HG03460 (cell line): ENCODE measurements at regions not wholly inside any gene's neighbourhood (a gene's known extent, or its start where the extent isn't known, plus 50 kb on each side); places are given as distances from the start of the nearest gene placed in this dataset.

Experiments used
- ATAC-seq: cut with Tn5 transposase; IDR thresholded peaks from one replicate; pipeline ENCODE4 v1.9.1; 2021; ENCODE audit not compliant: unreplicated experiment

- ATAC-seq: no peak
Observed at GRCh38 chr2:16335604-16335930, 330.1 kb downstream of the CYRIA start.

GRCh38 chr2:16334886-16335603 lies 330.6 kb downstream of the CYRIA start:
- ATAC-seq: no peak

- no peak for ATAC-seq
Observed at GRCh38 chr2:16334366-16334765, 331.3 kb downstream of the CYRIA start.

- no peak for ATAC-seq
Observed at GRCh38 chr2:16333681-16334080, 332.0 kb downstream of the CYRIA start.

- no peak for ATAC-seq
Observed at GRCh38 chr2:16332681-16333557, 332.7 kb downstream of the CYRIA start.

GRCh38 chr2:16331772-16332171 lies 333.9 kb downstream of the CYRIA start:
- ATAC-seq: no peak

GRCh38 chr2:16330982-16331381 lies 334.7 kb downstream of the CYRIA start:
- ATAC-seq: no peak

GRCh38 chr2:16330571-16330970 lies 335.1 kb downstream of the CYRIA start:
- ATAC-seq: no peak

GRCh38 chr2:16330012-16330411 lies 335.6 kb downstream of the CYRIA start:
- ATAC-seq: no peak

- ATAC-seq: no peak
Observed at GRCh38 chr2:16329421-16329820, 336.2 kb downstream of the CYRIA start.

GRCh38 chr2:16328521-16329190 lies 337.0 kb downstream of the CYRIA start:
- ATAC-seq: no peak

GRCh38 chr2:16327326-16327725 lies 338.3 kb downstream of the CYRIA start:
- ATAC-seq: no peak

- ATAC-seq: no peak
Observed at GRCh38 chr2:16326711-16327300, 338.8 kb downstream of the CYRIA start.

- no peak for ATAC-seq
Observed at GRCh38 chr2:16325976-16326510, 339.6 kb downstream of the CYRIA start.

GRCh38 chr2:16325016-16325975 lies 340.3 kb downstream of the CYRIA start:
- ATAC-seq: no peak

- no peak for ATAC-seq
Observed at GRCh38 chr2:16324544-16324937, 341.1 kb downstream of the CYRIA start.

- no peak for ATAC-seq
Observed at GRCh38 chr2:16323551-16324543, 341.8 kb downstream of the CYRIA start.

- no peak for ATAC-seq
Observed at GRCh38 chr2:16323126-16323520, 342.5 kb downstream of the CYRIA start.
